ENCODE measurements at regions not wholly inside any gene's neighbourhood (a gene's known extent, or its start where the extent isn't known, plus 50 kb on each side); places are given as distances from the start of the nearest gene placed in this dataset.

DNA sequence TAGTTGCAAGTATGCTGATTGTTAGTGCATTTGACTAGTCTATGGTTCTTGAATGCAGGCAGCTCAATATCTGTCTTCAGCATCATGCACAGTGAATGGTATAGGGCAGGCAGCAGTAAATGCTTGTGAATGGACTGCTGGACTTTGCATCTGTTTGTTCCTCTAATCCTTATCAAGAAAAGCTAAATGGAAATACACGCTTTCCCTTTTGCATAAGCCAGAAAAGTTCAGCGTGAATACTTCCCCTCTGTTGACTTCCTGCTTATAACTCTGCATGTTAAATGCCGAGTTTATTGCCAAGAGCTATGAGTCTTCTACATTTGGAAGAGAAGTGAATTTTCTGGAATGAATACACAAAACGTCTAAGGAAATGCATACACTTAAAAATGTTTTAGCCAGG is 127.9 kb upstream of the CPHXL start:
- no peak for DNase-seq (ENCODE audit: low spot score)
- Histone ChIP-seq H3K36me3 (no peaks in the 10 kb centered on the region), H3K27ac (no peak overlapping the region), H3K9me3 (no peaks in the 10 kb centered on the region), H3K27me3 (replicated peaks; ENCODE audit: insufficient read depth) (no peaks in the 10 kb centered on the region), H3K4me3 (no peak overlapping the region), H3K4me1 (ENCODE audit: control insufficient read depth in 1 of 2, low read depth in 2 of 2) (no peaks in the 10 kb centered on the region)
- TF ChIP-seq, protein P1, sequence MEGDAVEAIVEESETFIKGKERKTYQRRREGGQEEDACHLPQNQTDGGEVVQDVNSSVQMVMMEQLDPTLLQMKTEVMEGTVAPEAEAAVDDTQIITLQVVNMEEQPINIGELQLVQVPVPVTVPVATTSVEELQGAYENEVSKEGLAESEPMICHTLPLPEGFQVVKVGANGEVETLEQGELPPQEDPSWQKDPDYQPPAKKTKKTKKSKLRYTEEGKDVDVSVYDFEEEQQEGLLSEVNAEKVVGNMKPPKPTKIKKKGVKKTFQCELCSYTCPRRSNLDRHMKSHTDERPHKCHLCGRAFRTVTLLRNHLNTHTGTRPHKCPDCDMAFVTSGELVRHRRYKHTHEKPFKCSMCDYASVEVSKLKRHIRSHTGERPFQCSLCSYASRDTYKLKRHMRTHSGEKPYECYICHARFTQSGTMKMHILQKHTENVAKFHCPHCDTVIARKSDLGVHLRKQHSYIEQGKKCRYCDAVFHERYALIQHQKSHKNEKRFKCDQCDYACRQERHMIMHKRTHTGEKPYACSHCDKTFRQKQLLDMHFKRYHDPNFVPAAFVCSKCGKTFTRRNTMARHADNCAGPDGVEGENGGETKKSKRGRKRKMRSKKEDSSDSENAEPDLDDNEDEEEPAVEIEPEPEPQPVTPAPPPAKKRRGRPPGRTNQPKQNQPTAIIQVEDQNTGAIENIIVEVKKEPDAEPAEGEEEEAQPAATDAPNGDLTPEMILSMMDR (IDR thresholded peaks at IDR 0.05), result no peak
- ATAC-seq (ENCODE audit: insufficient number of reproducible peaks, low FRiP score, low read depth), result no peak

DNA sequence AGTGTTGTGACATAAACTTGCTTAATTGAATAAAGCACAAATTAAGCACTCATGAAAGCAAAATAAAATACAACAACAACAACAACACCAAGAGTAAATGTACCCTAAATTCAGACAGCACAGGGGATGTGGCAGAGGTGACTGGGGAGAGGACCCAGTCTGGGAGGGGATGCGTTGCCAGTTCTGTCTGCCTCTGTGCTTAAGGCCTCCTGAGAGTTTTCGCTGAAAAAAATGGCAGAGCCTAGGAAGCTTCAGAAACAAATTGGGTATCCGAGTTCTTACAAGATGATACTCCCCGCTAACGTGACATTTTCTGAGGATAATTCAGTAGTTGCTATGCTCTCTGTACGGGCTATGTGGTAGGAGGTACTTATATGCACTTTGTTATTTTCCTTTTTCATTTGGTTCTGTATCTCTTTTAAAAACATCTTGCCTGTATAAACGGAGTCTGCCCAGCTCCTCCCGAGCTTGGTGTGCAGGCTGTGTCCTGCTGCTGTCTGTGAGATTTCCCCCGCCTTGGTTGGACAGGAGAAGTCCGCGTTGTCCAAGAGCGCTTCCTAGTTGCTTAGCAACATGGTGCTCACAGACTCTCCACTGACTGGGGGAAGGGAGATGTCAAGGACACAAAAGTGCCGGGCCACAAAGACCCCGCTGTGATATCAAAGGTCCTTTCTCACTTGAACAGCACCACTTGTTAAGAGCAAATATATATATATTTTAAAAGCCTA is 134.2 kb upstream of the CPHXL start:
- ATAC-seq (ENCODE audit: insufficient number of reproducible peaks, low FRiP score, low read depth) (no peak), DNase-seq (ENCODE audit: low spot score) (no peak)
- H3K4me3 ChIP-seq, result no peak overlapping the region
- H3K27me3 ChIP-seq (replicated peaks; ENCODE audit: insufficient read depth), result no peaks in the 10 kb centered on the region
- H3K36me3 ChIP-seq, result no peaks in the 10 kb centered on the region
- no peak overlapping the region for H3K27ac ChIP-seq
- H3K9me3 ChIP-seq, result no peaks in the 10 kb centered on the region
- TF ChIP-seq, protein P1 (IDR thresholded peaks at IDR 0.05), result no peak
- H3K4me1 ChIP-seq (ENCODE audit: control insufficient read depth in 1 of 2, low read depth in 2 of 2), result no peaks in the 10 kb centered on the region

DNA sequence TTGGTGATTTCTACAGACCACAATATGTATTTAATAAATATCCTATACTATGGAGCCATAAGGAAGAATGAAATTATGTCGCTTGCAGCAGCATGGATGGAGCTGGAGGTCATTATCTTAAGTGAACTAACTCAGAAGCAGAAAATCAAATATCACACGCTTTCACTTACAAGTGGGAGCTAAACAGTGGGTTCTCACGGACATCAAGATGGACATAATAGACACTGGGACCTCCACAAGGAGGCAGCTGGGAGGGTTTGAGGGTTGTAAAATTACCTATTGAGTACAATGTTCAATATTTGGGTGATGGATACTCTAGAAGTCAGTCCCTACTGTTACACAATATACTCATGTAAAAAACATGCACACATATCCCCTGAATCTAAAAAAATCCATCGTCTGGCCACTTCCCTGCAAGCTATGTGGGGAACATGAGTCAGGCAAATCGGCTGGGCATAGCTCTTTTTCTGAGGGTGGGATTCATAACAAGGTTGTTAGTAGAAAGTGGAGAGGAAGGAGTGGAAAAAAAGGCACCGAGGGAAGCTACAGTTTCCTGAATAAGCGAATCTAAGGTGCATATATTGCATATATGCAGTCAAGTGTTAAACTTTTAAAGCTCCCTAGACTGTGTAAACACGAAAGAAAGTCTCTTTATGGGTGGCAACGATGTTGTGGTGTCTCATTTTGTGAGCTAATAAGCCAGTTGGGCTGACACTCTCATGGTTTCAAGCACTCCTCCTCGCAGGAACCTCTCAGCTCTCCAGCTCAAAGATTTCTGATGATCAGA is 135.2 kb upstream of the CPHXL start:
- DNase-seq (ENCODE audit: low spot score), result no peak
- Histone ChIP-seq H3K27me3 (replicated peaks; ENCODE audit: insufficient read depth) (no peaks in the 10 kb centered on the region), H3K9me3 (no peaks in the 10 kb centered on the region), H3K4me3 (no peak overlapping the region), H3K36me3 (no peaks in the 10 kb centered on the region), H3K4me1 (ENCODE audit: control insufficient read depth in 1 of 2, low read depth in 2 of 2) (no peaks in the 10 kb centered on the region), H3K27ac (no peak overlapping the region)
- no peak for ATAC-seq (ENCODE audit: insufficient number of reproducible peaks, low FRiP score, low read depth)
- TF ChIP-seq, protein P1 (IDR thresholded peaks at IDR 0.05), result no peak

DNA sequence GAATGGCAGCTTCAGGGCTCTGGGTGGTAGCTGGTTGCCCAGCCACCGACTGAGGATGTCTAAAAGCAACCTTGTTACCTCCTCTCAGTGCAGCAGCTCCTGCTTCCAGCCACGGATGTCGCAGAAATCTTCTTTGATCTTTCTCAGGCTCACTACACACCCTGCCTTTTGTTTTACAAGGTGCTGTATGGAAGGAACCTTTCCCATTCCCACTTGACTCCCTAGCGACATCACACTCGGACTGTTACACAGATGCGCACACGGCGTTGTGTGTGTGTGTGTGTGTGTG is 135.8 kb upstream of the CPHXL start:
- no peaks in the 10 kb centered on the region for H3K4me1 ChIP-seq (ENCODE audit: control insufficient read depth in 1 of 2, low read depth in 2 of 2)
- H3K27me3 ChIP-seq (replicated peaks; ENCODE audit: insufficient read depth), result no peaks in the 10 kb centered on the region
- ATAC-seq (ENCODE audit: insufficient number of reproducible peaks, low FRiP score, low read depth) (no peak), DNase-seq (ENCODE audit: low spot score) (no peak)
- no peak overlapping the region for H3K27ac ChIP-seq
- H3K9me3 ChIP-seq, result no peaks in the 10 kb centered on the region
- no peak overlapping the region for H3K4me3 ChIP-seq
- TF ChIP-seq, protein P1 (IDR thresholded peaks at IDR 0.05), result no peak
- H3K36me3 ChIP-seq, result no peaks in the 10 kb centered on the region

DNA sequence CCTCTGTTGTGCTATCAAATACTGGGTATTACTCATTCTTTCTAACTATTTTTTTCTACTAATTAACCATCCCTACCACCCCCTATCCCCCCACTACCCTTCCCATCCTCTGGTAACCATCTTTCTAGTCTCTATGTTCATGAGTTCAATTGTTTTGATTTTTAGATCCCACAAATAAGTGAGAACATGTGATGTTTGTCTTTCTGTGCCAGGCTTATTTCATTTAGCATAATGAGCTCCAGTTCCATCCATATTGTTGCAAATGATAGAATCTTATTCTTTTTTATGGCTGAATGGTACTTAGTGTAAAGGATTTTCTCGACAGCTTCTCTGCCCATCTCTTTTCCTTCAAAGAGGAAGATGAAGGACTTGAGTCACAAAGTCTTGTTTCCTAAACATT is 138.0 kb upstream of the CPHXL start:
- no peak overlapping the region for H3K27ac ChIP-seq
- H3K4me1 ChIP-seq (ENCODE audit: control insufficient read depth in 1 of 2, low read depth in 2 of 2), result no peaks in the 10 kb centered on the region
- TF ChIP-seq, protein P1 (IDR thresholded peaks at IDR 0.05), result no peak
- H3K27me3 ChIP-seq (replicated peaks; ENCODE audit: insufficient read depth), result no peaks in the 10 kb centered on the region
- H3K4me3 ChIP-seq, result no peak overlapping the region
- no peaks in the 10 kb centered on the region for H3K9me3 ChIP-seq
- DNase-seq (ENCODE audit: low spot score), result no peak
- no peaks in the 10 kb centered on the region for H3K36me3 ChIP-seq
- no peak for ATAC-seq (ENCODE audit: insufficient number of reproducible peaks, low FRiP score, low read depth)
